HG03460 (cell line): ENCODE measurements at regions not wholly inside any gene's neighbourhood (a gene's known extent, or its start where the extent isn't known, plus 50 kb on each side); places are given as distances from the start of the nearest gene placed in this dataset.
"Not testable (repeated sequence)": the region's sequence is repeated elsewhere in the genome, so short reads cannot be mapped to it uniquely, and the experiment has no call there.

ENCODE experiments used
- ATAC-seq: cut with Tn5 transposase; IDR thresholded peaks from one replicate; pipeline ENCODE4 v1.9.1; 2021; ENCODE audit not compliant: unreplicated experiment

DNA sequence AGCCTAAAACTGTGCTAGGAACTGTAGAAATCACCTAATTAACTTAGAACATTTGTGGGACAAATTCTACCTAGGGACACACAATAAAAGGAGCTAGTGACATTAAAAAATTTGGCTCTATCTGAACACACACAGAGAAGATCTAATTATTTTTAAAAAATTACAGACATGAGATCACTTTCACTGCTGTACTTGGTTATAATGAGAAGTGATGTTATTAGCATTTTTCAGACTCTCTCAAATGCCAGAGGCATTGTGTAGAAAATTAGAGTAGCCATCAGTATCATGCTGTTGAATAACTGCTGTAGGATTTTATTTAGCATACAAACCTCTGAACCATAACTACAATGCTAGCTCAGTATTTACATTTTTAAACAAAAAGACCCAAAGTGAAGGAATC is 109.1 kb upstream of the ANK2 start:
- ATAC-seq: no peak

DNA sequence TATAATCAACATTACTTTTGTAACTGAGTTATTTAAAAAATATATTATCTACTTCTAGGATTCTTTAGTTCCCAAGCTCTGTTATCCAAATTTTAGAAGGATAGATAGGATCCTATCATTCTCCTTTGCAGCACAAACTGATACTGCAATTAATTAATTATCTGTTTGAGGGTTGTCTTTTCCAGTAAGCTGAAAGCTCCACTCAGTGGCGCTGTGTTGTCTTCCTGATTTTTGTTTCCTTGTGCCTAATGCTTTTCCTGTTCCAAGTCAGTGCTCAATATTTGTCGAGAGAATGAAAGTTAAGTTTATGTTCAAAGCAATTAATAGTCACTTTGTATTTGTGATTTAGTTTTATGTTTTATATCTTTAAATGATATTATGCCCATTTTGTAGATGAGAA is 107.4 kb upstream of the ANK2 start:
- no peak for ATAC-seq

DNA sequence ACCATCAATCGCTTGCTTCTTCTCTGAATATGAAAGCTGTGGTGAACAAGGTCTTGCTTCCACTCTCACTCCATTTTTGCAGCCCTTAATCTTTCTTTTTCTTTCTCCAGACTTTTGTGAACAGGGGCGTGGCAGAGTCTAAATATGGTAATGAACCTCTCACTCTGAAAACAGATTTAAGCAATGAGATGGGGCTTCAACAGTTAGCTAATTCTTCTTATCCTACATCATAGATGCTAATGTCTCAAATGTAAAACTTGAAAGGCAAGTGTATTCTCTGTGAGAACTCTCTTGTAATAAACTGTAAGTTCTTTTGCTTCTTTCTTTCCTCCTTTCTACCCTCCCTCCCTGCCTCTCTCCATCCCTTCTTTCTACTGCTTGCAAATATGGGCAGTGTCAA is 106.5 kb upstream of the ANK2 start:
- no peak for ATAC-seq

DNA sequence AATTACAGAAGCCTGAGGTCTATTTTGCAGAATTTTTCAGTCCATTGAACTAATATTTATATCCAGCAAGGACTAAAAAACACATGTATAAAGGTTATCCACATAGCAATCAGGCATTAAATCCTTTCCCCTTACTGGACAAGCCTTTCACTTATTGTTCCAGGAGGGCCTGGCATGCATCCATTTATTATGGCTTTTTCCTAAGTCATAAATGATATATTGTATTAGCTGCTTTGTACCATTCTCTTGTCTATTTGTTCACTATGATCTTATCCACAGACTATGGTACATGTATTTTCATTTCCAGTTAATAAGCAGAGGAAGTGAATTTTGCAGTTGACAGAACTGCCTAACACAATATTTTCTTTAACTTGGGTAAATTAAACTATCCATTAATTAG is 105.4 kb upstream of the ANK2 start:
- ATAC-seq: no peak

DNA sequence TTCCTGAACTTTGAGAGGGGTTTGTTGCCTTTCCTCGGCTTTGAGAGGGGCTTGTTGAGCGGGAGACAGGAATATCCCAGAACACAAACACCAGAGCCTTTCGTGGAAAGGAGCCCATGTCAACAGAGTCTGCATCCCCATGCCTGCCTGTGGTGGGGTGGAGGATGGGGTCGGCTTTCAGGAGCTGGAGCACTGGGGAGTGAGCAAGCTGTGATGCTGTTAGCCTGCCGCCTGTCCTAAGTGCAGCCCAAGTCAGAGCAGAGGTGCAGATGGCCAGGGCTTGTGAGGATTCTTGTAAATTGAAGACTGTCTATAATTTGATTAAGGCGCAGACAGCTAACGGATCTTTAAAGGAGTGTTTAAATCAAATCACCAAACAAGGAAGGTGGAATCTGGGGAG is 103.3 kb upstream of the ANK2 start:
- no peak for ATAC-seq

DNA sequence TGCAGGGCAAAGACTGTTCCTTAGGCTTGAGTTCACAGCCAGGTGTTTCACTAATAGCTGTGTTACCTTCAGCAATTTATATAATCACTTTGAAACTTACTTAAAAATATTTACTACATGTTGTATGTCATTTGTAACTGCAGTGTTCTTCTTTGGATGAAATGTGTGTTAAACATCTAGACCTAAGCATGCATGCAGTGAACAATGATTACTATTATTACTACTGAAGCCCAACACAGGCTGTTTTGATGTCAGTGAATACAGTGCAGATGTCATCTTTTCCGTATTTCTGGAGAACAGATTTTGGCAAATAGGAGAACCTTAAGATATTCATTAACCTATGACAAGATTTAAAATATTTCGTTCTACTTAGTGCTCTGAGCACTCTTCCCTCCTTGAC is 101.8 kb upstream of the ANK2 start:
- ATAC-seq: no peak

DNA sequence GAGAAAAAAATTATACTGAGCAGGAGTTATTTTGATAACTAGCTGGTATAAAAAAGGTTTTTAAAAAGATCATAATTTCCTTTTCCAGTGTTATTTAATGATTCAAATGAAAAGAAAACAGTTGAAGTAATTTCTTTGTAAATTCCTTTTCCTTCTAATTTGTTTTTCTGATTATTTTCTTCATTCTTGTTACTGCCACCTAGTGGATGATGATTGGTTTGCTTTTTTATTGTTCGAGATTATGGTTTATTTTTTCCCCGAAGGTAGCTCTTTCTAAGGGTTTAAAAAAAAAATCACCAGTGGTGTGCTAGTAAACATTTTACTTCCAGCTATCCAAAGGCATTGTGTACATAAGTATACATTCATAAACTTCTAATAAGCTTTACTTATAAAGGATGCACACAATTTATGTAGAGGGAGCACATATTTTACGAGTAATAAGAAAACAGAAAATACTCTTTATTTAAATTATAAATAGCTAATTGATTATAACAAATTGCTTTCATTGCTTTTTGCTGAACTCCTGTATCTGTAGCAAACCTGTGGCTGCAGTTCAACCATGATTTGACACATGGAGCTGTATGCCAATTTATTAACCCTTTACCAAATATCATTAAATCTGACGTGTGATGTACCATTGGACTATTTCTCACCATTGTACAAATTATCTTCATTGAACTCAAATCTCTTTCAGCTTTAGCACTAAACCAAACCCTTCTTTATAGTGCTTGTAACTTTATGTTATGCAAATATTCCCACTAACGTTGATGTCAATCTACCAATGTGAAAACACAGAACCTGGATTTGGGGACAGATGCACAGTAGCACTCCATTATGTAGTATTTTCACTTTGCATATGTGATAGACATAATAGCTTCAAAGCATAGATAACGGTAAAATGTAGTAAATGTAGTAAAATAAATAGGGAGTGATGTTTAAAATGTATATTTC is 97.8 kb upstream of the ANK2 start:
- ATAC-seq: no peak

DNA sequence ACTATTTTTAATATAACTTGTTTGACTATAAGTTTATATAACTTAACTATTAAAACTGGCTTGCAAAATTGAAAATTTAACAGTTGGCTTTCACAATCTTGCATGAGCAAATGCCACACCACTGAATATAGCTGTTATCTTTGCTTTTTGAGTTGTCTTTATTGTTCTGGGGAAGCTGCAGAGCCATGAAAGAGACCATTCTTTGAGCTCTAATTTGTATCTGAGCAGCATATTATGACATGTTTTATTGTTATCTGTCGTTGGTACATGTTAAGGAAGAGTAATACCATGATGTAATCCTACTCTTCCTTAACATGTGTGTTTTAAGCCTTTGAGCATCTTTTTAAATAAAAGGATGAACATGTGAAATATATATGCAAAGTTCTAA is 97.1 kb upstream of the ANK2 start:
- no peak for ATAC-seq

DNA sequence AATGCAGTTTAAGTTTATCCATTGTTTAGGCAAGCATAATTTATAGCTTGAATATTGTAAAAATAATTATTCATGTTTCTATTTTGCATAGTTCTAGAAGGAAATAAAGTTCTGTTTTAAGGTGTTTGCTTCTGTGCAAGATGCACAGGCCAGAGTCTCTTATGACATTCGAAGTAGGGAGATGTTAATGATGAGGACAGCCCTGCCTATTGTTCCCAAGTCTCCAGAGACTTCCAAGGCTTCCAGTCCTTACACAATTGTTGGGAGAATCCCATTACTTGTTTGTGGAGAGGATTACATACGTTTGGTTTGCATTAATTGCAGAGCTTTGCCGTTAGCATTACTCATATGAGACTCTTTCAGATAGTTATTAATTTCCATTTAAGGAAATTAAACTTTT is 96.2 kb upstream of the ANK2 start:
- no peak for ATAC-seq

DNA sequence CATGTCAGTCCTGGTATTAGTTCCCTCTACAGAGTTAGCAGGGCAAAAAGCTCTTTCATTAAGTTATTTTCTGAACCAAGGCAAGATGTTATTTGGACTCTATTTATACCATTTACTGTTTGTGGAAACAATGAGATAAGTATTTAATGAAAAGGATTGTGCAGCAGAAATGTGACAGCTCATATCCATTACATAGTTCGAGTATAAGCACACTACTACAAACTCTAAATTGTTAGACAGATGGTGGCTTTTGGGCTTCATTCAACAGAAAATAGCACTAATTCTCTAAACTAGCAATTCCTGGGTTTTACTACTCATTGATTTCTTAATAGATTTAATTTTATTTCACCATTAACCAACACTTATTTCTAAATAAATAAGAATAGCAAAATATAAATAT is 95.2 kb upstream of the ANK2 start:
- no peak for ATAC-seq

DNA sequence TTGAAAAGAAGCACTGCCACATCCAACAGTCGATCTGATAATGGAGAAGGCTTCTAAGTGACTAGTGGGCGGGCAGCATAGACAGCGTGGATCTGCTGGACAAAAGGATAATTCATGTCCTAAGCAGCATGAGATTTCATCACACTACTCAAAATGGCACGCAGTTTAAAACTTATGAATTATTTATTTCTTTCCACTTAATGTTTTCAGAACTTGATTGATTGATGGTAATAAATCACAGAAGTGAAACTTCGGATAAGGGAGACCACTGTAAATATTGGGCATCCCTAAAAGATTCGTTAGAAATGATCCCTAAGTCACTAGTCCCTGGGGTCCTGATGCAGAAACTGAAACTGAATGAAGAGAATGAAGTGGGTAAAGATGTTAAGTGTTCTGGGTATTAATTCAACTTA is 93.0 kb upstream of the ANK2 start:
- ATAC-seq: no peak

DNA sequence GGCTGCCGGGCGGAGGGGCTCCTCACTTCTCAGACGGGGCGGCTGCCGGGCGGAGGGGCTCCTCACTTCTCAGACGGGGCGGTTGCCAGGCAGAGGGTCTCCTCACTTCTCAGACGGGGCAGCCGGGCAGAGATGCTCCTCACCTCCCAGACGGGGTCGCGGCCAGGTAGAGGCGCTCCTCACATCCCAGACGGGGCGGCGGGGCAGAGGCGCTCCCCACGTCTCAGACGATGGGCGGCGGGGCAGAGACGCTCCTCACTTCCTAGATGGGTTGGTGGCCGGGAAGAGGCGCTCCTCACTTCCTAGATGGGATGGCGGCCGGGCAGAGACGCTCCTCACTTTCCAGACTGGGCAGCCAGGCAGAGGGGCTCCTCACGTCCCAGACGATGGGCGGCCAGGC is 91.7 kb upstream of the ANK2 start:
- ATAC-seq: not testable (repeated sequence)

DNA sequence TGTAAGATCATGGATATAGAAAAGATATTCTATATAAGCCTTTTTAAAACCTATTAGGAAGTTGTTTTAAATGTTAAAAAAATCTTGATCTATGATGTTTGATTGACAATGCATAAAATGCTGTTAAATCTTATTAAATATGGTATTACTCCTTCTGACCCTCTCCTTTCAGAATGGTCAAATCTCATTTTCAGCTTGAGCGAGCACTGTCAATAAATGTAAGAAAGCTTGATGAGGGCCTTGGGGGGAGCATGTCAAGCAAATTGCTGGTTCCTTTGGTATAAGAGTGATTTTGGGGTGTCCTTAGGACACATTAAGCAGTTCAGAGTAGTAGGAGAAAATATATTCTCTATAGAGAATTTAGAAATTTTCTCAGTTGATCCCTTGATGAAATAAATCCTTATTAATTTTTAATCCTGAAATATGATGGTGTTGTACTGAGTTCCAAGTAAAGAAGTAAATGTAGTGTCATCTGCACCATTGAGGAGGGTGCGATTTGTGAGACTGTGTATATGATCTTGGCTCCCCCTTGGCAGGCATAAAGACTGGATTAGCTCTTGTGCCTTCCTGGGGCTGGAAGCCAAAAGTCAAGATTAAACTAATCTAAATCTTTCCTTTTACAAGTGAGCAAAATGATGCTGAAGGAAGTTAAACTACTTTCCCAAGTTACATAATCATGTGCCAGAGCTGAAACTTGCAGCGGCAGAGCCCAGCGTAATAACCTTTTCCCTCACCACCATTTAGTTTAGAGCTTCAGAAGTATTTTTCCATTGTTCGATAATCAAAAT is 82.6 kb upstream of the ANK2 start:
- ATAC-seq: no peak

DNA sequence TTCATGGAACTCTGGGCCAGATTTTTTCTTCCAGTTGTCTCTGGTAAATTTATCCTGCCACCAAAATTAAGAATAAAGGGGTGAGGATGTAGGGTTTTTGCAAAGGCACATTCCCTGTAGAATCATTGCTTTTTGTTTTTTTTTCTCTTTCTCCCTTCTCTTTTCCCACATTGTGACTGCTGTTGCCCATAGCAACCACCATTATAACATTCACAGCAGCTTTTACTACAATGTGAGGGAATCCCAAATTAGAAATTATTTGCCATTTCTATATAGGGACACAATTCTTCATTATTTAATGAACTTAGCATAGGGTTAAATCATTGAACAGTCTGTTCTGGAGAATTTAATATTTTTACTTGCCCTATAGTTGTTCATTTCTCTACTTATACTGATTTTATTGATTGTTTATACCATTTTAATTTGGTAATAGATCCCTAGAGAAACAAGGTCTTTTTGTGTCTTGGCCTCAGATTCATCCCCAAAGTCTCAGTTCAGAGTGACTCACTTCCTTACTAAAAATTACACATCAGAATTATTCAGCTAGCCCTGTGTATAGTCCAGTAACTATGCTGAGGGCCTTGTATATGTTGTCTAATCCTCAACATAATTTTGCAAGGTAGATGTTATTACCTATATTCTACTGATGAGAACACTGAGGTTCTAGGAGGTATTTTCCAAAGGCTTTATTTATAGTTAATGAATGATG is 80.8 kb upstream of the ANK2 start:
- ATAC-seq: no peak

DNA sequence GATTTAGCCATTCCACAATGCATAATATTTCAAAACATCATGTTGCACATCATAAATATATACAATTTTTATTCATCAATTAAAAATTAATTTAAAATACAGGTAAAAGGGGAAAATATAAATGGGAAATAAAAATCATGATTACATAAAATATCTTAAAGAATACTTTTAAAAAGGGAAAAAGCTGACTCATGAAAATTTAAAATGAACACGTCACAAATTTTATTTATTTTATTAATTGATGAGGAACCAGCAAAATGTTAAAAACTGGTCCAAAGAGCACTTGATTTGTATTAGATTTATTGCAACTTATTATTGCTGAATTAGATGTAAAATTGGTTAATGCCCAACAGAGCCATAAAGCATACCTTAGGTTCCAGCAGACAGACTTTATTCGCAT is 78.5 kb upstream of the ANK2 start:
- no peak for ATAC-seq

DNA sequence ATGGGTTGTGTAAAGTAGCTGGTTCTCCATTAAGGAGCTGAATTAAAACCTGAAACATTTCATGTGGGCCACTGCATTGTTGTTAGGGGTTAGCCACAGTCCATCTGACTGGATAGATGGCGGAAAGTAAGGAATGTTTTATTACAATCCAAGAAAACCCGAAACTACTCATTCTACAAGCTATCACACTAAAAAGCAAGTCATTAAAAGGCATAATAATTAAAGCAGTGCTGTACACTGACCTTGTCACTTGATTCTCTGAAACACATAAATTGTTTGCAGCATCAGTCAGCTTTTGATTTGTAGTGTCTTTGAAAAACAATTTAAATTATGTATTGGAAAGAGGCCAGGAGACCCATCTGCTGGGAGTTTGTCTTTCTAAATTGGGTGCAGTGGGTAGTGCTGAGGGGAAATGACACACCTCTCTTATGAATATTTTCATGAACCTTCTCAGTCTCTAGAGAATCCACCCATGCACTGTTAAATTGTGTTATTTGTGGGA is 75.7 kb upstream of the ANK2 start:
- no peak for ATAC-seq

DNA sequence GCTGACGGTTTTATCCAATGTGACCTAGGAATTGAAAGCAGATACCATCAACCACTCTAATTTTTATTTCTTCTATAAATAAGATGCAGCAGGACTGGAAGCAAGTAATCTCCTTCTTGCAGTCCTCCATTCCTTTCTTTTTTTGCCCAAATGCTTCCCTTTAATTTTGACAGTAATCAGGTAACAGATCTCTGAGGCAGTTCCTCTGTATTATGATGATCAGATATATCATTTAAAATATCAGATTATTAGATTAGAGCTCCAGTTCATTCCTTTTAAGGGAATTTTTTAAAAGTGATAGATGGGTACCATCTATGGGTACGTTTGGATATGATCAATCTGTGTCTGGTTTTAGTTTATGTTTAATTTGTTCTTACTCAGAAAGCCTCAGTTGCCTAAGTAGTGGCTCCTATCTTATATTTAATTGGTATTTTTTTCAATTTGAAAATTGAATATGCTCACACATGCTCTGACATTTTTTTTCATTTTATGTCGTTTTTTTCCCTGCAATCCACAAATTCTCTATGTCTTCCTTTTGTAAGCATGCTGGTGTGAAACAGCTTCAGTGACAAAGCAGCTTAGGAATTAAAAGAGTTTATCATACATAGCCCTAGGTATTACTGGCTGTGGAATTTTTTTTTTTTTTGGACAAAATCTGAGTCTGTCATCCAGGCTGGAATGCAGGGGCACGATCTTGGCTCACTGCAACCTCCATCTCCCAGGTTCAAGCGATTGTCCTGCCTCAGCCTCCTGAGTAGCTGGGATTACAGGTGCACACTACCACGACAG is 73.7 kb upstream of the ANK2 start:
- no peak for ATAC-seq

DNA sequence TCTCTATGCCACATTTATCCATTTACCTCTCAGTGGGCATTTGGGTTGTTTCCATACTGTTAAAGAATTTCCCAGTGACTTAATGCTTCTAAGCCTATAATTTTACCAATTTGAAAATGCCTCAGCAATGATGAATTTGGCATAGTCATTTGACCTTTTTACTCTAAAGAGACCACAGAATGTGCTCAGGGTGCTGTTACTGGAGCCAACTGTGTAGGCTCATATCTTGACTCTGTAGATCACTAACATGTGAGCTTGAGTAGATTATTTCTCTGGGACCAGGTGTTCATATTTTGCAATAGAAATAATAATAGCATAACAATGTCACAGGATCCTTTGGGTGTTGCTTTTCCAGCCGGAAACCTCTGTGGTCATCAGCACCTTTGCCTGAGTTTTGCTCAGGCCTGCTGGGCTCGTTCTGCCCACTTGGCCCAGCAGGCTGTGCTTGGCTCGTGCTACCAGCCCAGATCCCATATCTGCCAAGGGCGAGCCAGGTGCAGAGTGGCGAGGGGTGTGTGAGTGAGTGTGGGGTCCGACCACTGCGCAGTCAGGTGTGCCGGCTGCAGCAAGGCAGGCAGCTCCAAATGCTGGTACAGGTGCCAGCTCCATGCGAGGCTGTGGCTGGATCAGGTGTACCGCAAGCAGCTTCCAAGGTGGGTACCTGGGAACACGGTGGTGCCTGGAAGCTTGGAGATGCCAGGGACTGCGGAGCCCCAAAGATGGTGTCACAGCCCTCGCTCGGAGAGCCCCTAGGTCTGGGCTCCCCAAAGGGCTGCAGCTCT is 70.6 kb upstream of the ANK2 start:
- ATAC-seq: no peak

DNA sequence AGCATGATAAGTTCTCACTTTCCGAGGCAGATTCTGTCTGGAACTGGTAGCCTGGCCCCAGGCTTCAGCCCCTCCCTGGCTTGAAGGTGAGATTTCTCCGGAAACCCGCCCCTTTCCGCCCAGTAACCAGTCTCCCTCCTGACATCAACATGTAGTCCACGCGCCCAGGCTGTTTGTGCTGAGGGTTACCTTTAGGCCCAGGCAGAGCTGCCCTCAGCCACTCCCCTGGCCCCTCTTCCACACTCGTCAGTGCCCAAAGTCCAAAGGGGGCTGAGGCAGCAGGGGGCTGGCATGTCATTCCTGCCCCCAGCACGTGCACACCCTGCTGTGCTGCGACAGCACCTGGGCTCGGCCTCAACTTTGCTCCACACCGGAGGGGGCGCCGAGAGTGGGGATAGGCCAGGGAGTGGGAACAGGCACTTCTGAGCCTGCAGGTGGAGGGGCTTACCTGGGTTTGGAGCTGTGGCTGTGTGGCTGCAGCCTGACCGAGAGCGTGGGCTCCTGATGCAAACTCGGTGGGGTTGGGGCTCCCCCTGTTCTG is 69.5 kb upstream of the ANK2 start:
- ATAC-seq: no peak

DNA sequence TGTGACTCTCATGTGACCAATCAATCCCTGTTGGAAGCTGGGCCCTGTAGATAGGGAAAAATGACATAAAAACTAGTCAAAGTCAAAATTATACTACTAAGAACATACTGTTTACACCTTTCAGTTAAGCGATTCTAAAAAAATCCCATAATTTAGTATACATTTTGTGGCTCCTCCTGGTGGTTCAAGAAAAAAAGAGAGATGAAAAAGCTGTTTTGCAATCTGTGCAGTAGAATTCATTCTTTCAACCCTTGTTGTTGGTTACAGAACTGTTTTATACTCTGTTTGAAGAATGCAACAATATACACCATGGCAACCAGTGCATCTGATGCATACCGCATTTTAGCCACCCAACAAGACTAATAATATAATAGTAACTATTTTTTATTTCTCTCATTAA is 66.8 kb upstream of the ANK2 start:
- ATAC-seq: no peak
